IMR-90 (cell line): ENCODE measurements at regions not wholly inside any gene's neighbourhood (a gene's known extent, or its start where the extent isn't known, plus 50 kb on each side); places are given as distances from the start of the nearest gene placed in this dataset.

Experiments used
- ATAC-seq: fragments of 200-7000 bp; cut with Tn5 transposase; 2 replicates; pipeline ENCODE4 v1.9.1; 2020; ENCODE audit warnings: low read depth, mild to moderate bottlenecking, moderate library complexity
- BruUV-seq: library from RNA; stranded (reverse); fragments of 400-500 nt; replicated peaks from 2 replicates; lab custom pipeline; 2021; lab: Mats Ljungman, UMichigan
- CTCF ChIA-PET: fragments of 300-600 bp; formaldehyde crosslinking; extraction: SDS; loops from one replicate; lab custom pipeline; 2021; ENCODE audit warnings: antibody characterized with exemption; lab: Yijun Ruan, JAX
- POLR2A ChIA-PET: fragments of 300-600 bp; sonication (Branson Sonifier 250); formaldehyde crosslinking; loops from one replicate; lab custom pipeline; 2022; ENCODE audit warnings: antibody characterized with exemption; ENCODE audit not compliant: unreplicated experiment; lab: Charles Lee
- DNase-seq: peaks from one replicate; pipeline ENCODE4 v3.0.0; 2013
- H2AFZ ChIP-seq: replicated peaks from 2 replicates; pipeline ENCODE3; 2013; ENCODE audit warnings: low read length, mild to moderate bottlenecking; ENCODE audit not compliant: poor library complexity
- H2AK5ac ChIP-seq: 2 replicates; pipeline ENCODE4 v1.6.1; 2013; ENCODE audit warnings: low read depth, low read length, inconsistent platforms
- H2AK9ac ChIP-seq: replicated peaks from 2 replicates; pipeline ENCODE3; 2013; ENCODE audit warnings: mild to moderate bottlenecking, low read depth, low read length, moderate library complexity; ENCODE audit not compliant: poor library complexity
- H2BK120ac ChIP-seq: 2 replicates; pipeline ENCODE4 v1.6.1; 2013; ENCODE audit warnings: low read depth, low read length, inconsistent platforms
- H2BK15ac ChIP-seq: 3 replicates; pipeline ENCODE4 v1.6.1; 2013; ENCODE audit warnings: low read depth, low read length, inconsistent platforms
- H2BK20ac ChIP-seq: 2 replicates; pipeline ENCODE4 v1.6.1; 2013; ENCODE audit warnings: low read depth, mild to moderate bottlenecking, inconsistent platforms, low read length, moderate library complexity
- H2BK5ac ChIP-seq: 2 replicates; pipeline ENCODE4 v1.6.1; 2013; ENCODE audit warnings: mild to moderate bottlenecking, low read depth, low read length, inconsistent platforms; ENCODE audit not compliant: poor library complexity, severe bottlenecking
- H3K14ac ChIP-seq: replicated peaks from 2 replicates; pipeline ENCODE4 v1.6.1; 2013; ENCODE audit warnings: low read depth, low read length, inconsistent platforms
- H3K18ac ChIP-seq: 2 replicates; pipeline ENCODE4 v1.6.1; 2013; ENCODE audit warnings: low read depth, low read length, control low read depth
- H3K23ac ChIP-seq: 2 replicates; pipeline ENCODE4 v1.6.1; 2013; ENCODE audit warnings: low read depth, low read length, inconsistent platforms
- H3K27ac ChIP-seq: 2 replicates; pipeline ENCODE4 v1.5.1; 2013; ENCODE audit warnings: mild to moderate bottlenecking, control low read depth, low read length; ENCODE audit not compliant: insufficient read depth
- H3K27me3 ChIP-seq: 2 replicates; pipeline ENCODE4 v1.6.1; 2013; ENCODE audit warnings: low read length; ENCODE audit not compliant: control insufficient read depth, insufficient read depth
- H3K36me3 ChIP-seq: 2 replicates; pipeline ENCODE4 v1.6.1; 2013; ENCODE audit warnings: low read length, mixed read lengths; ENCODE audit not compliant: control insufficient read depth, insufficient read depth
- H3K4ac ChIP-seq: 2 replicates; pipeline ENCODE4 v1.6.1; 2013; ENCODE audit warnings: low read depth, low read length, inconsistent platforms
- H3K4me1 ChIP-seq: 2 replicates; pipeline ENCODE4 v1.6.1; 2013; ENCODE audit warnings: low read length, mixed read lengths; ENCODE audit not compliant: control insufficient read depth, insufficient read depth
- H3K4me2 ChIP-seq: 2 replicates; pipeline ENCODE4 v1.6.1; 2013; ENCODE audit warnings: low read depth, mild to moderate bottlenecking, control low read depth, low read length, moderate library complexity
- H3K4me3 ChIP-seq: 2 replicates; pipeline ENCODE4 v1.5.1; 2013; ENCODE audit warnings: low read depth, mild to moderate bottlenecking, control low read depth, low read length, moderate library complexity; ENCODE audit not compliant: insufficient read depth
- H3K56ac ChIP-seq: 2 replicates; pipeline ENCODE4 v1.6.1; 2013; ENCODE audit warnings: low read length, inconsistent platforms; ENCODE audit not compliant: insufficient read depth; ENCODE audit errors: extremely low read depth
- H3K79me1 ChIP-seq, 2 experiments: 2 replicates each; pipeline ENCODE4 v1.6.1; 2013; ENCODE audit warnings: low read length in 2 of 2, inconsistent platforms in 1 of 2, low read depth in 1 of 2
- H3K9ac ChIP-seq: 2 replicates; pipeline ENCODE4 v1.6.1; 2013; ENCODE audit warnings: low read depth, low read length, control low read depth
- H3K9me1 ChIP-seq: 2 replicates; pipeline ENCODE4 v1.6.1; 2013; ENCODE audit warnings: low read length, inconsistent platforms; ENCODE audit not compliant: insufficient read depth
- H3K9me3 ChIP-seq: 2 replicates; pipeline ENCODE4 v1.6.1; 2013; ENCODE audit warnings: low read length; ENCODE audit not compliant: control insufficient read depth, insufficient read depth
- H4K20me1 ChIP-seq: 2 replicates; pipeline ENCODE4 v1.6.1; 2013; ENCODE audit warnings: low read length, inconsistent platforms; ENCODE audit not compliant: insufficient read depth
- H4K5ac ChIP-seq: 2 replicates; pipeline ENCODE4 v1.6.1; 2013; ENCODE audit warnings: mild to moderate bottlenecking, low read depth, low read length, control low read depth
- H4K8ac ChIP-seq, 2 experiments: 2 replicates each; pipeline ENCODE4 v1.6.1; 2013; ENCODE audit warnings: low read depth in 2 of 2, low read length in 2 of 2, control low read depth in 1 of 2, inconsistent platforms in 1 of 2
- H4K91ac ChIP-seq: 2 replicates; pipeline ENCODE4 v1.6.1; 2013; ENCODE audit warnings: low read depth, low read length, inconsistent platforms; ENCODE audit not compliant: insufficient read depth
- CEBPB ChIP-seq: IDR thresholded peaks from 2 replicates; pipeline ENCODE4 v1.6.1; 2012; ENCODE audit warnings: low read depth, low read length, improper control_type of control experiment
- FOS ChIP-seq: fragments of 150-350 bp; IDR thresholded peaks from 2 replicates; pipeline ENCODE4 v1.6.1; 2016; ENCODE audit warnings: low read depth, low read length
- MAFK ChIP-seq: IDR thresholded peaks from 2 replicates; pipeline ENCODE4 v1.6.1; 2012; ENCODE audit warnings: low read depth, low read length, improper control_type of control experiment
- MAZ ChIP-seq: IDR thresholded peaks from 2 replicates; pipeline ENCODE4 v1.6.1; 2012; ENCODE audit warnings: low read depth, mild to moderate bottlenecking, low read length, improper control_type of control experiment, moderate library complexity, borderline replicate concordance
- MXI1 ChIP-seq: IDR thresholded peaks from 2 replicates; pipeline ENCODE4 v1.6.1; 2012; ENCODE audit warnings: low read depth, mild to moderate bottlenecking, low read length, moderate library complexity, borderline replicate concordance
- POLR2A ChIP-seq: IDR thresholded peaks from 2 replicates; pipeline ENCODE4 v1.6.1; 2012; ENCODE audit warnings: mild to moderate bottlenecking, low read depth, low read length
- RAD21 ChIP-seq: IDR thresholded peaks from 2 replicates; pipeline ENCODE4 v1.6.1; 2012; ENCODE audit warnings: low read length, improper control_type of control experiment
- RFX5 ChIP-seq: IDR thresholded peaks from 2 replicates; pipeline ENCODE4 v1.8.0; 2012; ENCODE audit warnings: low read depth, mild to moderate bottlenecking, low read length, moderate library complexity
- SMC3 ChIP-seq: fragments of 150-350 bp; IDR thresholded peaks from 2 replicates; pipeline ENCODE4 v1.6.1; 2016; ENCODE audit warnings: low read depth, mild to moderate bottlenecking, antibody characterized with exemption, low read length, moderate library complexity
- WGBS, 2 experiments: methylation state at CpG; one replicate each; pipeline versions ENCODE4 v1.1.5 to v1.1.7; 2013; ENCODE audit warnings: missing lambda C conversion rate in 2 of 2; ENCODE audit not compliant: insufficient read length in 1 of 2; ENCODE audit errors: extremely low coverage in 2 of 2; 5-methylcytosine and 5-hydroxymethylcytosine counted together
- dilution Hi-C: fragments of 300-500 bp; cut with HindIII; formaldehyde crosslinking; loops from one replicate; pipeline ENCODE4 v1.14.3; 2018; ENCODE audit warnings: low sequenced_read_pairs; ENCODE audit not compliant: unreplicated experiment
- in situ Hi-C: fragments of 300-500 bp; cut with MboI; formaldehyde crosslinking; loops from 3 replicates; pipeline ENCODE4 v1.14.3; 2019; ENCODE audit warnings: low sequenced_read_pairs, inconsistent platforms, mixed read lengths
- intact Hi-C: fragments of 100-400 bp; cut with micrococcal nuclease; formaldehyde crosslinking; loops from 2 replicates; pipeline ENCODE4 v1.10.0; 2022

- 100% methylated on average over 2 of the region's 12 CpGs; no CpG with 5 or more reads in 1 of the 2 experiments for WGBS, 2 experiments
- TF ChIP-seq MAFK (no peak), POLR2A (no peak), FOS (no peak), SMC3 (no peak), MXI1 (no peak), MAZ (no peak), CEBPB (no peak), RFX5 (no peak), RAD21 (no peak)
- dilution Hi-C loops: no loop called here
- Histone ChIP-seq H4K8ac (no peak overlapping the region), H3K9me1 (no peaks in the 10 kb centered on the region; the same call in 1 of the 2 replicates), H2BK5ac (no peak overlapping the region), H3K9me3 (no peaks in the 10 kb centered on the region), H2BK120ac (0 out of 2 replicates have a peak overlapping the region, but pooled peaks have one; percentile 30), H3K36me3 (no peaks in the 10 kb centered on the region), H3K79me1 (no peaks in the 10 kb centered on the region), H3K18ac (no peak overlapping the region), H3K4ac (no peak overlapping the region), H4K20me1 (no peaks in the 10 kb centered on the region), H4K5ac (no peak overlapping the region), H3K27me3 (no peaks in the 10 kb centered on the region), H3K56ac (no peak overlapping the region), H2AK9ac (no peak overlapping the region), H2BK20ac (no peak overlapping the region), H3K27ac (no peak overlapping the region), H3K4me1 (no peaks in the 10 kb centered on the region; the same call in 1 of the 2 replicates), H3K23ac (no peak overlapping the region), H3K14ac (no peak overlapping the region), H2AFZ (peak overlapping the region; percentile 73), H4K91ac (no peak overlapping the region), H2BK15ac (0 out of 3 replicates have a peak overlapping the region, but pooled peaks have one; percentile 13), H3K9ac (no peak overlapping the region), H3K4me3 (no peak overlapping the region), H3K4me2 (no peak overlapping the region), H2AK5ac (peak overlapping the region; percentile 27; the same call in 1 of the 2 replicates)
- ChIA-PET CTCF (interaction anchor here (0.7 kb wide), 1 partner anchor 17 kb away, joined by 3 read pairs; no protein-coding TSS in a partner anchor), POLR2A (no interaction called here)
- no peak for DNase-seq
- in situ Hi-C loops: no loop called here
- intact Hi-C loops: loop anchor here (10.0 kb wide), 1 partner anchor 866 kb away; no protein-coding TSS in a partner anchor
- no peak for ATAC-seq
- no TSS peak for BruUV-seq
These were observed 272.0 kb upstream of the DSEL start for GRCh38 chr18:67788310-67789164.
